ENCODE measurements at regions not wholly inside any gene's neighbourhood (a gene's known extent, or its start where the extent isn't known, plus 50 kb on each side); places are given as distances from the start of the nearest gene placed in this dataset.

DNA sequence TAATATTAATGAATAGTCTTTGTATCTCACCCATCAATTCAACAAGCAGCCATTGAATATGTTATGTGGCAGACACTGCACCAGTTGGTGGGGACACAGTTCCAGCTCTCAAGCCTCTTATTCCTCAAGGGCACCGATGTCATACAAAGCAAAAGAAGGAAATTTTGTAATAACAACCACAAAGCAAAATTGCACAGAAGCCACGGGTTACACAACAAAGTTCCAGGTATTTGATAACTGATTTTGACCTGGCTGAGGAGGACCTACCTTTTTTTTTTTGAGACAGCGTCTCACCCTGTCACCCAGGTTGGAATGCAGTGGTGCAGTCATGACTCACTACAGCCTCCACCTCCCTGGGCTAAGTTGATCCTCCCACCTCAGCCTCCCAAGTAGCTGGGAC lies 266.7 kb downstream of the FOXO1 start:
- no peak overlapping the region for H3K27ac ChIP-seq
- TF ChIP-seq, protein P1, sequence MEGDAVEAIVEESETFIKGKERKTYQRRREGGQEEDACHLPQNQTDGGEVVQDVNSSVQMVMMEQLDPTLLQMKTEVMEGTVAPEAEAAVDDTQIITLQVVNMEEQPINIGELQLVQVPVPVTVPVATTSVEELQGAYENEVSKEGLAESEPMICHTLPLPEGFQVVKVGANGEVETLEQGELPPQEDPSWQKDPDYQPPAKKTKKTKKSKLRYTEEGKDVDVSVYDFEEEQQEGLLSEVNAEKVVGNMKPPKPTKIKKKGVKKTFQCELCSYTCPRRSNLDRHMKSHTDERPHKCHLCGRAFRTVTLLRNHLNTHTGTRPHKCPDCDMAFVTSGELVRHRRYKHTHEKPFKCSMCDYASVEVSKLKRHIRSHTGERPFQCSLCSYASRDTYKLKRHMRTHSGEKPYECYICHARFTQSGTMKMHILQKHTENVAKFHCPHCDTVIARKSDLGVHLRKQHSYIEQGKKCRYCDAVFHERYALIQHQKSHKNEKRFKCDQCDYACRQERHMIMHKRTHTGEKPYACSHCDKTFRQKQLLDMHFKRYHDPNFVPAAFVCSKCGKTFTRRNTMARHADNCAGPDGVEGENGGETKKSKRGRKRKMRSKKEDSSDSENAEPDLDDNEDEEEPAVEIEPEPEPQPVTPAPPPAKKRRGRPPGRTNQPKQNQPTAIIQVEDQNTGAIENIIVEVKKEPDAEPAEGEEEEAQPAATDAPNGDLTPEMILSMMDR (conservative IDR thresholded peaks at IDR 0.05) = no peak
- TF ChIP-seq ZFX (IDR thresholded peaks at IDR 0.05) = no peak

DNA sequence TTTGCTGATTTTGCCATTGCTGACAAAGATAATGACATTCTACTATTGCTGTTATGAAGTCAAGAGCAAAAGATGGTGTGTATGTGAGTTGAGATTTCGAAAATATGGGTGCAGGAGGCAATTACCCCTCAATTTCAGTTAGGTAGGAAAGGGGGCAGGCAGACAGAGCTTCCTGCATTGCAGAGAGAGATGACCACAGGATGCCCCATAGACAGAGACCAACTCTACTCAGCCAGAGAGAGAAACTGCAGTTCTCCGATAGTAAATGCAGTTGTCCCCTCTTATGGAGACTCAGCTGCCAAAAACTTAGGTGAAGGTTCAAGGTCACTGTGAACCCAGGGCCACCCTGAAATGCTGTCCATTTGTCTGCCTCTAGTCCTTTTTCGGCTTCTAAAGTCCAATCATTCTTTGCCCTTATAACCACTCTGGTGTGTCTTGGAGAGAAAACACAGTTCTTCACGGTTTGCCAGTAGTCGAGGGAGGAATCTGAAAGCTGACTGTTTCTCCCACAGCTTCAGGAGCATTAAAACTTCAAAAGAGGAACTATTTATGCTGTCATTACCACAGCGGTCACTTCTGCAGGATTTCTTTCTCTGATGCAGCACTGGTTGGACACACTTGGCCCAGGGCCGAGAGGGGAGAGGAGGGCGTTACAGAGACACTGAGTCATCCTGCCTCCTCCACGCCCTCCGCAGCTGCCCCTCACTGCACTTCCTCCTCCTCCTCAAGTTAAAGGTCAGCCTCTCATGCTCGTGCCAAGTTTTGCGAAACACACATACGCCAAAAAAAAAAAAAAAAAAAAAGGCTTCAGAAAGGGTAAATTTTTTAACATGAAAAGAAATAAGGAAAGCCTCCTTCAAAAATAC lies 264.3 kb downstream of the FOXO1 start:
- H3K27ac ChIP-seq = no peak overlapping the region
- TF ChIP-seq, protein P1 (conservative IDR thresholded peaks at IDR 0.05) = no peak
- no peak for TF ChIP-seq ZFX (IDR thresholded peaks at IDR 0.05)

DNA sequence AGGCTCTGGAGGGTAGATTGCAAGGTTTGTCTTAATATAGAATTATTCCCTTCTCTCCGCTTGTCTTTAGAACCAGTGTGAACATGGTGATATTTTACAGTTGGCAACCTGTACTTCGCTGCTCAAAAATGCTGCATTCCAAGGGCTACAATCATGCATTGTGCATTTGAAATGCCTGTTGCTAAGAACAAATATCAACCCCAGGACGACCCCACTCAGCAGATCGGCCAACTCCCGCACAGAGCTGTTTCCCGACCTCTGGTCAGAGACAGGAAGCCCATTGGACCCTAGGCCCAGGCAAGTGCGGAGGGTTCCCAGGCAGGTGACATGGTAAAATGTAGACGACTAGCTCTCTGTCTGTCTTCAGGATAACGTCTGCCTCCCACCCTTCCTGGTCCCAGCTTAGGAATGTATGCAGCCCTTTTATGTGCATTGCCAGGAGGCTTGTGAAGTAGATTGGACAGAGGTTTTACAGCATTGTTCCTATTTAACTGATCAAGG lies 263.5 kb downstream of the FOXO1 start:
- TF ChIP-seq, protein P1 (conservative IDR thresholded peaks at IDR 0.05) = no peak
- no peak for TF ChIP-seq ZFX (IDR thresholded peaks at IDR 0.05)
- no peak overlapping the region for H3K27ac ChIP-seq

DNA sequence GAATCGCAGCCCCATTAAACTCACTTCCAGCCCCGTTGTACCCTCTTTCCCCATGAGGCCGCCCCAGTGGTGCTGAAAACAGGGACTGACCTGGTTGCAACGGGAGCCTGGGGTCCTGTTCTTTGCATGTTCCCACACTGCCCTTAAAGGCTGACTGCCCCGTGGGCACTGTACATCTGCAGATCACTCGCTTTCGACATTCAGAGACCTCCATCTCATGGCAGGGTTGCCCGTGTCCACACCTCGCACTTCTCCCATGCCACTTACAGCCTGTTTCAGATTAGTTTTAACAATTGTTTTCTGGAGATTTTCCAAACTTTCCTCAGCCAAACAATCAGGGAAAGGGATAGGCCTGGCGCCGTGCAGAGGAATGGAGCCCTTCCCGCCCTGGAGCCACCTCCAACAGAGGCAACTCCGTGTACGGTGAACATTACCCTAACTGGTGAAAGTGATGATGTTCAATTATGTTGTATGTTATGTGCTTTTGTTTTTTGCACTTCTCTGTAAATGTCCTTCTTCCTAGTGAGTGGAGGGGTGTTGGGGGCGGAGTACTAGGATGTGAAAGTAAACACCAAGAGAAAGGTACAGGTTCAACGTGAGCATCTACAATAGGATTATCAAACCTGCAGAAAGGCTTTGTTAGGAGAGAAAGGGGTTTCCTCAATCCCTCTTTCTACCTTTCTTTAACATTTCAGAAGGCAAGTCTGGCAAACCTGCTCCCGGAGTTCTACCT lies 262.8 kb downstream of the FOXO1 start:
- no peak for TF ChIP-seq ZFX (IDR thresholded peaks at IDR 0.05)
- TF ChIP-seq, protein P1 (conservative IDR thresholded peaks at IDR 0.05) = no peak
- H3K27ac ChIP-seq = no peak overlapping the region

DNA sequence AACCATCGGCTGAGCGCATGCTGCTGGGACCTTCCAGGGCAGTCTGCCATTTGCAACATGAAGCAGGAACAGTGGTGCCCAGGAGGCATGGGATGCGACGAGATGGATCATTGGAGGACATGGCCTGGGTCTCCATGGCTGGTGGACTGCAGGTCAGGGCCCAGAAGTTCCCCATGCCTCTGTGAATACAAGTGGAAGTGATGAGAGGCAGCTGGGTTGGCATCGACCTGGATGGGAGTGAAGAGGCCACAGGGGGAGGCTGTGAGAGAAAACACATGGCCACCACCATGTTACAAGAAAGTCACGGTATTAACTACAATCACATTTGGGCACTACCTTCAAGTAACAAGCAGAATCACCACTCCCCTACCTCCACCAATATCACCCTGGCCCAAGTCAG lies 262.0 kb downstream of the FOXO1 start:
- H3K27ac ChIP-seq = no peak overlapping the region
- no peak for TF ChIP-seq ZFX (IDR thresholded peaks at IDR 0.05)
- TF ChIP-seq, protein P1 (conservative IDR thresholded peaks at IDR 0.05) = no peak

DNA sequence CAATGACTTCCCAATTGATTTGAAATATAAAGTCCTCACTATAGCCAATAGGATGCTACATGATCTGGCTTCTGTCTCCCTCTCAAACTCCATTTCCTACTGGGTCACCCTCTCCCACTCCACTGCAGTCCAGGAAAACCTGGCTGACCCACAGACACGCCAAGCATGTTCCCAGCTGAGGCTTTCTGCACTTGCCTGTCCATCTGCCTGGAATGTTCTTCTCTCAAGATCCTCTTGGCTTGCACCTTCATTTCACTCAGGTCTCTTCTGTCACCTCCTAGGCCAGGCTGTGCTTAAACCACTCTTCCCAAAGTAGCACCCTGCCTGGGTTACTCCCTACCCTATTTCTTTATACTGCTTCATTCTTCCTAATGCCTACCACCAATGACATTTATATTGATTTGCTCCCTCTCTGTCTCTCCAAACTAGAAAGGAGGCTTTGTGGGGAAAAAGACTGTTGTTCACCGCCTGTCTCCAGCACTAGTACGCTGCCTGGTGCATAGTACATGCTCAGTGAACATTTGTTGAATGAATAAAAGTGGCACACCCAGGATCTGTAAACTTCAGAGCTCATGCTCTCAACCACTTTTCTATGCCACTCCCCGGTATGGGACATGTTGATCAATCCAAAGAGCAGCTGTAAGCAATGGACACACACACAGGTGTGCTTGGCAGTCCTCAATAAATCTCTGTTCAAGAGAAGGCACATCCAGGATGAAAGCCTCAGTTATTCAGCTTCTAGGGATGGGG lies 261.3 kb downstream of the FOXO1 start:
- TF ChIP-seq, protein P1 (conservative IDR thresholded peaks at IDR 0.05) = no peak
- TF ChIP-seq ZFX (IDR thresholded peaks at IDR 0.05) = no peak
- H3K27ac ChIP-seq = no peak overlapping the region

All from C4-2B (cell line).